ENCODE measurements at regions not wholly inside any gene's neighbourhood (a gene's known extent, or its start where the extent isn't known, plus 50 kb on each side); places are given as distances from the start of the nearest gene placed in this dataset.
A peak's percentile ranks its signal among the peaks of the same experiment; 100 is the strongest.

DNA sequence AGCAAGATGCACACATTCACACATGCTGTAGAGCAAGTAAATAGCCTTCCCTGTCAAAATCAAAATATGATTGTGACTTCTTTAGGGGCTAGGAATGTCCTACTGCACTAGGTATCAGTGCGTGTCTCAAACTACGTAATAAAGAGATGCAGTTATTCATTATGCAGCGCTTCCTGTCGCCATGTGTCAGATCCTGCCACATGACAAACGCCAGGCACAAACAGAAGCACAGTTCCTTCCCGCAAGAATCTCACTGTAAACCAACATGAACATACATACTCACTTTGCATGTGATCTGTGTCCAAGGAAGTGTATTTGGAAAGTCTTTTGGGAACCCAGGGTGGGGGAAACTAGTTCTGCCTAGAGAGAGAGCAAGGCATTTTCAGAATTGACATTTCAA is 599.9 kb downstream of the RNF144A start:
- H3K27me3 Mint-ChIP-seq: peaks cover 9 to 21% (median 14%) of the 10 kb centered on the region in 3 donors
- no peaks in the 10 kb centered on the region for H3K36me3 Mint-ChIP-seq
- no peak overlapping the region for H3K4me3 Mint-ChIP-seq
- DNase-seq (no peak), ATAC-seq (ENCODE audit: low read depth in 2 of 2) (no peak)
- H3K27ac Mint-ChIP-seq: no peak overlapping the region
- peaks cover 0 to 8% (median 4%) of the 10 kb centered on the region in 7 donors for H3K9me3 Mint-ChIP-seq
- H3K4me1 Mint-ChIP-seq: peaks cover 0 to 4% (median 0%) of the 10 kb centered on the region in 3 donors

GRCh38 chr2:7517851-7518250 is 600.6 kb downstream of the RNF144A start:
- Mint-ChIP-seq H3K9me3 (peaks cover 0 to under 1% (median 0%) of the 10 kb centered on the region in 7 donors), H3K27ac (no peak overlapping the region), H3K36me3 (no peaks in the 10 kb centered on the region), H3K4me3 (no peak overlapping the region), H3K27me3 (peaks cover 4 to 18% (median 10%) of the 10 kb centered on the region in 3 donors), H3K4me1 (peaks cover 0 to 4% (median 0%) of the 10 kb centered on the region in 3 donors)
- DNase-seq: no peak
- ATAC-seq (ENCODE audit: low read depth in 2 of 2): no peak

- no peak overlapping the region for H3K27ac Mint-ChIP-seq
Observed at GRCh38 chr2:7523481-7524120, 606.4 kb downstream of the RNF144A start.

DNA sequence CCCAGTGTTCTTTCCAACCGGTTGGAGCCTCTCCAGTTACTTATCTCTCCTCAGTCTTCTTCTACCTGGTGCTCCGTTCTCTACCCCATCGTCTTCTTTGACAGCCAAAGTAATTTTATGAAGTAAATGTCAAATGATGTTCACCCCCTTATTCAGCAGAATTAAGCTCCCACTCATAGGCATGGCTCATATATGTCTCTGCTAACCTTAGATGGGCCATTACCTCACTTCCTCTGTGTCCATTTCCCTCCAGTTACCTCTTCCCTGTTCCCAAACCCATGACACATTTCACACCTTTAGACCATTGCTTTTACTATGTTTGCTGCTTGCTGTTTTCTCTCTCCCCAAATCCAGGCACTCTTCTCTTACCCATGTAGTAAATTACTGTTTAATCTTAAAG is 607.0 kb downstream of the RNF144A start:
- Mint-ChIP-seq H3K36me3 (peaks cover 2 to 7% of the 10 kb centered on the region in 2 donors), H3K9me3 (peaks cover 5 to 13% (median 7%) of the 10 kb centered on the region in 7 donors), H3K4me3 (no peak overlapping the region), H3K4me1 (no peaks in the 10 kb centered on the region), H3K27ac (no peak overlapping the region), H3K27me3 (peaks cover 6 to 19% (median 17%) of the 10 kb centered on the region in 3 donors)
- DNase-seq: no peak
- ATAC-seq (ENCODE audit: low read depth in 2 of 2): no peak

More at GRCh38 chr2:7523481-7524120, 606.4 kb downstream of the RNF144A start:
- Mint-ChIP-seq H3K9me3 (peaks cover 0 to 7% (median 1%) of the 10 kb centered on the region in 7 donors), H3K4me3 (no peak overlapping the region), H3K36me3 (peaks cover 0 to under 1% of the 10 kb centered on the region in 2 donors), H3K4me1 (no peaks in the 10 kb centered on the region), H3K27me3 (peaks cover 9 to 19% (median 11%) of the 10 kb centered on the region in 3 donors)
- DNase-seq: no peak
- ATAC-seq (ENCODE audit: low read depth in 2 of 2): no peak

DNA sequence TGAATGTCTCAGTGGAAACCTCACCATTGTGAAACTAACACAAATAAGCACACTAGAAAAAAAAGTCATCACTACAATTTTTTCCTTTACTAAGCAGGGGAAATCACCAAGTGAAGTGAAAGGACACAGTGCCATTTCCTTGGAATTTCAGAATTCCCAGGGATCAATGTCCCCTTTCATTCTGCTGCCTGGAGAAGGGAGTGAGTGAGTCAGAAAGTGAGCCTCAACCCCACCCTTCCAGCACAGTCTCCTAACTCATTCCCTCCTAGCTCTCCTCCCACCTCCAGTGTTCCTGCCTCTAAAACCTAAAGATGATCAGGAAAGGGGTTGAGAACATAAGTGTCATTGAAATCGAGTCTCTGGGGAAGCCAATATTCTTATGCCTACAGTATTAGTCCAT is 608.5 kb downstream of the RNF144A start:
- Mint-ChIP-seq H3K36me3 (peaks cover 4 to 14% of the 10 kb centered on the region in 2 donors), H3K4me1 (no peaks in the 10 kb centered on the region), H3K4me3 (no peak overlapping the region), H3K27ac (no peak overlapping the region), H3K27me3 (peaks cover 6 to 19% (median 18%) of the 10 kb centered on the region in 3 donors), H3K9me3 (peaks cover 6 to 29% (median 19%) of the 10 kb centered on the region in 7 donors)
- DNase-seq: no peak
- ATAC-seq (ENCODE audit: low read depth in 2 of 2): no peak

- DNase-seq (no peak), ATAC-seq (ENCODE audit: low read depth in 2 of 2) (no peak)
- Mint-ChIP-seq H3K36me3 (peaks cover 9 to 22% of the 10 kb centered on the region in 2 donors), H3K4me3 (no peak overlapping the region), H3K9me3 (peaks cover 6 to 44% (median 34%) of the 10 kb centered on the region in 7 donors), H3K27ac (no peak overlapping the region), H3K4me1 (no peaks in the 10 kb centered on the region), H3K27me3 (peaks cover 6 to 18% (median 13%) of the 10 kb centered on the region in 3 donors)
Observed at GRCh38 chr2:7527165-7527722, 610.0 kb downstream of the RNF144A start.

DNA sequence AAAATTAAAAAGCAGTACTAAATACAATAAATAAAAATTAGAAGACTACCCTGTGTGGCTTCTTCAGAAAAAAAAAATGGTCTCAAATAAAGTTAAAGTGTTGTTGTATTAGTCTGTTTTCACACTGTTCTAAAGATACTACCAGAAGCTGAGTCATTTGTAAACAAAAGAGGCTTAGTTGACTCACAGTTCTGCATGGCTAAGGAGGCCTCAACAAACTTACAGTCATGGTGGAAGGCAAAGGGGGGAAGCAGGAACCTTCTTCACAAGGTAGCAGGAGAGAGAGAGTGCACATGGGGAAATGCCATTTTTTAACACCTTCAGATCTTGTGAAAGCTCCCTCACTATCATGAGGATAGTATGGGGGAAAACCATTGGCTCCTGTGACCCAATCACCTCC is 612.8 kb downstream of the RNF144A start:
- Mint-ChIP-seq H3K27ac (no peak overlapping the region), H3K27me3 (peaks cover 0 to 11% (median 0%) of the 10 kb centered on the region in 3 donors), H3K36me3 (peaks cover 9 to 22% of the 10 kb centered on the region in 2 donors), H3K9me3 (peaks cover 6 to 49% (median 35%) of the 10 kb centered on the region in 7 donors), H3K4me3 (peak overlapping the region in 1 of 8 donors; percentile 32), H3K4me1 (no peaks in the 10 kb centered on the region)
- DNase-seq (no peak), ATAC-seq (ENCODE audit: low read depth in 2 of 2) (no peak)

DNA sequence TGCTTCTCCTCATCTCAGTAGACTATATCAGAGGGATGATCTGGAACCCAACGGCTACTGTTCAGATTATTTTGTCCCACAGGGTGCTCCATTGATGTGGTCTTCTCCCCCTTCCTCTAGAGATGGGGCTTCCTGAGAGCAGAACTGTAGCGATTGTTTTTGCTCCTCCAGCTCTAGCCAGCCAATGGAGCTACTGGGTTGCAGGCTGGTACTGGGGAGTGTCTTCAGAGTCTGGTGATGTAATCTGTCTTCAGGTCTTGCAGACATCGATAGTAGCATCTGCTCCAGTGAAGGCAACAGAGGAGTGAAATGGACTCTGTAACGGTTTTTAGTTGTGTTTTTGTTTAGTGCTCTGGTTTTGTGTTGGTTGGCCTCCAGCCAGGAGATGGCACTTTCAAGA is 621.9 kb downstream of the RNF144A start:
- DNase-seq (no peak), ATAC-seq (ENCODE audit: low read depth in 2 of 2) (no peak)
- no peak overlapping the region for H3K27ac Mint-ChIP-seq
- H3K4me1 Mint-ChIP-seq: no peaks in the 10 kb centered on the region
- H3K36me3 Mint-ChIP-seq: no peaks in the 10 kb centered on the region
- peaks cover under 1 to 11% (median 6%) of the 10 kb centered on the region in 7 donors for H3K9me3 Mint-ChIP-seq
- H3K27me3 Mint-ChIP-seq: peaks cover 0 to 14% (median 8%) of the 10 kb centered on the region in 3 donors
- H3K4me3 Mint-ChIP-seq: no peak overlapping the region

GRCh38 chr2:7539760-7540159 is 622.5 kb downstream of the RNF144A start:
- H3K36me3 Mint-ChIP-seq: no peaks in the 10 kb centered on the region
- H3K27ac Mint-ChIP-seq: no peak overlapping the region
- H3K27me3 Mint-ChIP-seq: peaks cover 0 to 11% (median 8%) of the 10 kb centered on the region in 3 donors
- no peak overlapping the region for H3K4me3 Mint-ChIP-seq
- no peak for ATAC-seq (ENCODE audit: low read depth in 2 of 2)
- H3K4me1 Mint-ChIP-seq: no peaks in the 10 kb centered on the region
- H3K9me3 Mint-ChIP-seq: peaks cover 0 to 11% (median 6%) of the 10 kb centered on the region in 7 donors
- no peak for DNase-seq

DNA sequence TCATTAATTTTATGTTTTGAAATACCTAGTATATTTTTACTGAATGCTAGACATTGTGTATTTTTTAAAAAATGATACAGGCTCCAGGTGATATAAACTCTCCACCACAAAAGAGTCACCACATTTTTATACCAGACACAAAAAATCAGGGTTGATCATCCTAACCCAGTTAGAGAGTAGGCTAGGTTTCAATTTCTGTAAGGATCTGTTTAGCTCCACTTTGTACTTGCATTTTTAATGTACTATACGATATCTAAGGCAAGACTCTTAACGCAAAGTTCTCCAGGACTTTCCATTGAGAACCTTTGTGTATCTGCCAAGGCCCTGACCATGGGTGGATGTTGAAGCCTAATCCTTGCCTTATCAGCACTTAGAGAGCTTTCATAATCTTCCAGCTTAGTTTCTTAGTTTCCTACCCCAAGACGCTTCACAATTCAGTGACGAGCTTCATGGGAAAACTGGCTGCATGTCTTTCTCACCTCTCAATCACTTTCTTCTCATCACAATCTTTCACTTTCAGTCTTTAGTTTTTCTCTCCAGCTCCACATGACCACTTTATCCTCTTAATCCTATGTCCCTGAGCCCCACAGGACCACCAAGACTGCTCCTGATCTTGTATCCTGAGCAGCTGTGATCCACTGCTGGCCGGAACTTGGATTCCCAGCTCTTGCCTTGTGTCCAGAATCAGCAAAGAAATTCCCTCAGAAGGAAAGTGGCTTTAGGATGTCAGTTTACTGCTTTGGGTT is 635.8 kb downstream of the RNF144A start:
- peaks cover 0 to 13% (median 0%) of the 10 kb centered on the region in 3 donors for H3K27me3 Mint-ChIP-seq
- DNase-seq (no peak), ATAC-seq (ENCODE audit: low read depth in 2 of 2) (no peak)
- H3K9me3 Mint-ChIP-seq: no peaks in the 10 kb centered on the region
- no peaks in the 10 kb centered on the region for H3K4me1 Mint-ChIP-seq
- H3K27ac Mint-ChIP-seq: no peak overlapping the region
- no peak overlapping the region for H3K4me3 Mint-ChIP-seq
- no peaks in the 10 kb centered on the region for H3K36me3 Mint-ChIP-seq

DNA sequence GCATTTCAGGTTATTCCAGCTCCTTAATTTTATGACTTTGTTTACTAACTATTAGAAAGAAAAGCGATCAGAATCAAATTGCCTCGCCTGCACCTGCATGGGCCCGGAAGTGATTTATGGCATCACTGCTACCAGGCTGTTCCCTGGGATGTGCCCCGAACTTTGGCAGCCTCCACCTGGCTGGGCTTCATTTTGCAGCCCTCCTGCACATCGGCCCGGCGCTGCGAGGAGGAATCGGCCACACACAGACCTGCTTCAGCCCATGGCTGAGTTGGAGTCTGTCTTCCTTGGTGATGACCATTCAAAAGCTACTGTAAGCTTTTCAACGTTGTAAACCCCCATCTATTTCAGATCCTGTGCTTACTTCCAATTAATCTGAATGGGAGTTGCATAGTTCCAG is 638.0 kb downstream of the RNF144A start:
- H3K9me3 Mint-ChIP-seq: no peaks in the 10 kb centered on the region
- H3K4me1 Mint-ChIP-seq: no peaks in the 10 kb centered on the region
- no peak overlapping the region for H3K27ac Mint-ChIP-seq
- no peak overlapping the region for H3K4me3 Mint-ChIP-seq
- no peak for ATAC-seq (ENCODE audit: low read depth in 2 of 2)
- no peaks in the 10 kb centered on the region for H3K36me3 Mint-ChIP-seq
- peaks cover 0 to 13% (median 0%) of the 10 kb centered on the region in 3 donors for H3K27me3 Mint-ChIP-seq
- DNase-seq: no peak

DNA sequence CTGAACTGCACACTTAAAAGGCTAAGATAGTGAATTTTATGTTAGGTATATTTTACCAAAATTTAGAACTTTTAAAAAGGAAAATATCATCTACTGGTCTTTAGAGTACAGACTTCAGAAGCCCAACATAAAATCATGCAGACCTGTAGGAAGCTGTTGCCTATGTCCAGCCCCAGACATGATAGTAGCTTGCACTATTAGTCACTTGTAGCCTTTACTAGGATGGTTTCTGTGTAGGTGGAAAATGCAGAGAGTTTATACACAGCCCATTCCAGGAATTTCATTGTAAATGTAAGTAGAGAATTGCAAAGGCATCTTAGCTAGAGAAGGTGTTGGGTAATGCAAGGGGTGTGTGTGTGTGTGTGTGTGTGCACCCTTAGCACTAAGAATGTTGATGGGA is 640.2 kb downstream of the RNF144A start:
- Mint-ChIP-seq H3K4me3 (no peak overlapping the region), H3K9me3 (no peaks in the 10 kb centered on the region), H3K27ac (no peak overlapping the region), H3K27me3 (peaks cover 0 to 13% (median 0%) of the 10 kb centered on the region in 3 donors), H3K4me1 (no peaks in the 10 kb centered on the region), H3K36me3 (no peaks in the 10 kb centered on the region)
- DNase-seq: no peak
- ATAC-seq (ENCODE audit: low read depth in 2 of 2): no peak

- Mint-ChIP-seq H3K9me3 (no peaks in the 10 kb centered on the region), H3K27me3 (peaks cover 0 to 17% (median 0%) of the 10 kb centered on the region in 3 donors), H3K4me1 (no peaks in the 10 kb centered on the region), H3K4me3 (no peak overlapping the region), H3K27ac (no peak overlapping the region), H3K36me3 (no peaks in the 10 kb centered on the region)
- ATAC-seq (ENCODE audit: low read depth in 2 of 2): no peak
- DNase-seq: no peak
Observed at GRCh38 chr2:7559791-7560190, 642.6 kb downstream of the RNF144A start.
